K562 (cell line): ENCODE measurements at regions not wholly inside any gene's neighbourhood (a gene's known extent, or its start where the extent isn't known, plus 50 kb on each side); places are given as distances from the start of the nearest gene placed in this dataset.

Source experiments
- BHLHE40 ChIP-seq: IDR thresholded peaks from 2 replicates; pipeline ENCODE4 v1.6.1; 2011; ENCODE audit warnings: low read length, improper control_type of control experiment
- FOXK2 ChIP-seq, 2 experiments: fragments of 450-650 bp; IDR thresholded peaks in 1 of 2; conservative IDR thresholded peaks in 1 of 2; 2 replicates each; pipeline ENCODE4 v1.6.1; 2016; ENCODE audit warnings: low read depth in 2 of 2, mild to moderate bottlenecking in 1 of 2
- MYNN ChIP-seq, 2 experiments: sonication (generic); formaldehyde crosslinking in 1 of 2; IDR thresholded peaks; 2 replicates each; pipeline versions ENCODE4 v1.5.0 to v1.6.1; 2016 to 2020; ENCODE audit warnings: antibody characterized with exemption in 1 of 2, missing genetic modification reagents in 1 of 2
- POLR2A ChIP-seq: fragments of 450-650 bp; conservative IDR thresholded peaks from 2 replicates; pipeline ENCODE4 v1.6.1; 2016
- PPARD ChIP-seq: fragments of 250-450 bp; sonication (Bioruptor Pico); IDR thresholded peaks from 2 replicates; pipeline ENCODE4 v1.8.0; 2022; ENCODE audit warnings: inconsistent platforms, mild to moderate bottlenecking, moderate library complexity
- SMAD4 ChIP-seq: fragments of 250-450 bp; sonication (Bioruptor Pico); conservative IDR thresholded peaks from 2 replicates; pipeline ENCODE4 v1.8.0; 2021; ENCODE audit warnings: inconsistent platforms, mild to moderate bottlenecking, moderate library complexity
- TCF7 ChIP-seq: sonication (generic); IDR thresholded peaks from 2 replicates; pipeline ENCODE4 v1.6.1; 2016; ENCODE audit warnings: antibody characterized with exemption, borderline replicate concordance
- YY1 ChIP-seq, 3 experiments: IDR thresholded peaks; 2 replicates each; pipeline ENCODE4 v1.6.1; 2011; ENCODE audit warnings: low read length in 2 of 3, mild to moderate bottlenecking in 2 of 3, moderate library complexity in 2 of 3, borderline replicate concordance in 1 of 3, control low read depth in 1 of 3, low read depth in 1 of 3; ENCODE audit not compliant: insufficient read depth in 3 of 3, insufficient replicate concordance in 2 of 3, control insufficient read depth in 1 of 3, insufficient read length in 1 of 3; ENCODE audit errors: extremely low read depth in 1 of 3
- TF ChIP-seq, protein P1 (sequence below): fragments of 250-450 bp; sonication (Bioruptor Pico); IDR thresholded peaks from 2 replicates; pipeline ENCODE4 v1.5.1; 2021; ENCODE audit warnings: mild to moderate bottlenecking
- TF ChIP-seq, protein P2 (sequence below): fragments of 250-450 bp; sonication (Bioruptor Pico); IDR thresholded peaks from 2 replicates; pipeline ENCODE4 v1.5.0; 2022; ENCODE audit warnings: mild to moderate bottlenecking
- TF ChIP-seq, protein P3 (sequence below), 2 experiments: fragments of 450-650 bp in 1 of 2; sonication (generic) in 1 of 2; formaldehyde crosslinking; conservative IDR thresholded peaks; 2 replicates each; pipeline versions ENCODE4 v1.4.0 to v1.8.1; 2020 to 2022; ENCODE audit warnings: mild to moderate bottlenecking in 1 of 2, missing genetic modification reagents in 1 of 2

DNA sequence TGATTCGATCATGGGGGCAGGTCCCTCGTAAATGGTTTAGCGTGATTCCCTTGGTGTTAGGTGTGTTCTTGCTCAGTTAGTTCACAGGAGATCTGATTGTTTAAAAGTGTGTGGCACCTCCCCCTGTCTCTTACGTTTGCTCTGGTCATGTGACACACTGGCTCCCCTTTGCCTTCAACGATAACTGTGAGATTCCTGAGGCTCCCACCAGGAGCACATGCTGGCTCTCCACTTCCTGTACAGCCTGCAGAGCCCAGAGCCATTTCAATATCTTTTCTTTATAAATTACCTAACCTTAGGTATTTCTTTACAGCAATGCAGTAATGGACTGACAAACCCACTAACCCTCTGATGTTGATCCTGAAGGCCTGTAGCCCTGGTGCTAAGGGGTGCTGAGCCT, 141.9 kb downstream of the FCRL5 start:
- TF ChIP-seq MYNN (IDR thresholded peaks at IDR 0.05): no peak
- no peak for TF ChIP-seq MYNN (CRISPR knock-in tag; IDR thresholded peaks at IDR 0.05)
- TF ChIP-seq POLR2A: no peak
- 0 out of 2 replicates have a peak, but pooled peaks have one; percentile 24 for TF ChIP-seq SMAD4 (CRISPR knock-in tag)
- TF ChIP-seq YY1 (IDR thresholded peaks at IDR 0.05; ENCODE audit: borderline replicate concordance in 1 of 3, control insufficient read depth in 1 of 3, extremely low read depth in 1 of 3, insufficient read depth in 3 of 3, insufficient read length in 1 of 3, insufficient replicate concordance in 2 of 3, low read depth in 1 of 3, low read length in 2 of 3): no peak
- TF ChIP-seq, protein P1, sequence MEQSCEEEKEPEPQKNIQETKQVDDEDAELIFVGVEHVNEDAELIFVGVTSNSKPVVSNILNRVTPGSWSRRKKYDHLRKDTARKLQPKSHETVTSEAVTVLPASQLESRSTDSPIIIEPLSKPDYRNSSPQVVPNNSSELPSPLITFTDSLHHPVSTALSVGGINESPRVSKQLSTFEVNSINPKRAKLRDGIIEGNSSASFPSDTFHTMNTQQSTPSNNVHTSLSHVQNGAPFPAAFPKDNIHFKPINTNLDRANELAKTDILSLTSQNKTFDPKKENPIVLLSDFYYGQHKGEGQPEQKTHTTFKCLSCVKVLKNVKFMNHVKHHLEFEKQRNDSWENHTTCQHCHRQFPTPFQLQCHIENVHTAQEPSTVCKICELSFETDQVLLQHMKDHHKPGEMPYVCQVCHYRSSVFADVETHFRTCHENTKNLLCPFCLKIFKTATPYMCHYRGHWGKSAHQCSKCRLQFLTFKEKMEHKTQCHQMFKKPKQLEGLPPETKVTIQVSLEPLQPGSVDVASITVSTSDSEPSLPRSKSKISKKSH (CRISPR knock-in tag): no peak
- TF ChIP-seq, protein P2, sequence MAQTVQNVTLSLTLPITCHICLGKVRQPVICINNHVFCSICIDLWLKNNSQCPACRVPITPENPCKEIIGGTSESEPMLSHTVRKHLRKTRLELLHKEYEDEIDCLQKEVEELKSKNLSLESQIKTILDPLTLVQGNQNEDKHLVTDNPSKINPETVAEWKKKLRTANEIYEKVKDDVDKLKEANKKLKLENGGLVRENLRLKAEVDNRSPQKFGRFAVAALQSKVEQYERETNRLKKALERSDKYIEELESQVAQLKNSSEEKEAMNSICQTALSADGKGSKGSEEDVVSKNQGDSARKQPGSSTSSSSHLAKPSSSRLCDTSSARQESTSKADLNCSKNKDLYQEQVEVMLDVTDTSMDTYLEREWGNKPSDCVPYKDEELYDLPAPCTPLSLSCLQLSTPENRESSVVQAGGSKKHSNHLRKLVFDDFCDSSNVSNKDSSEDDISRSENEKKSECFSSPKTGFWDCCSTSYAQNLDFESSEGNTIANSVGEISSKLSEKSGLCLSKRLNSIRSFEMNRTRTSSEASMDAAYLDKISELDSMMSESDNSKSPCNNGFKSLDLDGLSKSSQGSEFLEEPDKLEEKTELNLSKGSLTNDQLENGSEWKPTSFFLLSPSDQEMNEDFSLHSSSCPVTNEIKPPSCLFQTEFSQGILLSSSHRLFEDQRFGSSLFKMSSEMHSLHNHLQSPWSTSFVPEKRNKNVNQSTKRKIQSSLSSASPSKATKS (CRISPR knock-in tag): no peak
- no peak for TF ChIP-seq BHLHE40
- TF ChIP-seq TCF7: no peak
- TF ChIP-seq, protein P3, sequence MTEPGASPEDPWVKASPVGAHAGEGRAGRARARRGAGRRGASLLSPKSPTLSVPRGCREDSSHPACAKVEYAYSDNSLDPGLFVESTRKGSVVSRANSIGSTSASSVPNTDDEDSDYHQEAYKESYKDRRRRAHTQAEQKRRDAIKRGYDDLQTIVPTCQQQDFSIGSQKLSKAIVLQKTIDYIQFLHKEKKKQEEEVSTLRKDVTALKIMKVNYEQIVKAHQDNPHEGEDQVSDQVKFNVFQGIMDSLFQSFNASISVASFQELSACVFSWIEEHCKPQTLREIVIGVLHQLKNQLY (CRISPR knock-in tag; conservative IDR thresholded peaks at IDR 0.05): no peak
- TF ChIP-seq FOXK2 (conservative IDR thresholded peaks at IDR 0.05 in 1 of 2, IDR thresholded peaks at IDR 0.05 in 1 of 2; ENCODE audit: low read depth in 2 of 2): no peak
- TF ChIP-seq PPARD (CRISPR knock-in tag): no peak
